K562 (cell line): ENCODE measurements at regions not wholly inside any gene's neighbourhood (a gene's known extent, or its start where the extent isn't known, plus 50 kb on each side); places are given as distances from the start of the nearest gene placed in this dataset.

Experiments used
- CCNT2 ChIP-seq: IDR thresholded peaks from 2 replicates; pipeline ENCODE4 v1.6.1; 2011; ENCODE audit warnings: borderline replicate concordance, low read depth, mild to moderate bottlenecking, moderate library complexity, mixed read lengths, low read length; ENCODE audit not compliant: insufficient read length; ENCODE audit errors: extremely low read depth
- DIDO1 ChIP-seq: fragments of 450-650 bp; IDR thresholded peaks from 2 replicates; pipeline ENCODE4 v1.6.1; 2016; ENCODE audit warnings: low read depth, missing biosample characterization, missing genetic modification characterization
- DMBX1 ChIP-seq: fragments of 250-450 bp; sonication (Bioruptor Pico); IDR thresholded peaks from 2 replicates; pipeline ENCODE4 v1.8.0; 2022; ENCODE audit warnings: inconsistent platforms, mild to moderate bottlenecking, moderate library complexity, borderline replicate concordance
- HMBOX1 ChIP-seq: sonication (generic); IDR thresholded peaks from 2 replicates; pipeline ENCODE4 v1.6.1; 2016
- HMG20A ChIP-seq: fragments of 450-650 bp; formaldehyde crosslinking; conservative IDR thresholded peaks from 2 replicates; pipeline ENCODE4 v1.4.0; 2020; ENCODE audit warnings: mild to moderate bottlenecking, mixed read lengths
- HOXB6 ChIP-seq: fragments of 250-450 bp; sonication (Bioruptor Pico); IDR thresholded peaks from 2 replicates; pipeline ENCODE4 v1.5.1; 2022; ENCODE audit warnings: mild to moderate bottlenecking, borderline replicate concordance
- KLF6 ChIP-seq: fragments of 250-450 bp; sonication (Bioruptor Pico); IDR thresholded peaks from 2 replicates; pipeline ENCODE4 v1.4.0; 2020; ENCODE audit warnings: mild to moderate bottlenecking, moderate library complexity, borderline replicate concordance
- SETDB1 ChIP-seq: IDR thresholded peaks from one replicate; pipeline ENCODE4 v1.6.1; 2012; ENCODE audit warnings: low read length, control low read depth, inconsistent platforms
- SMAD4 ChIP-seq: fragments of 250-450 bp; sonication (Bioruptor Pico); conservative IDR thresholded peaks from 2 replicates; pipeline ENCODE4 v1.8.0; 2021; ENCODE audit warnings: inconsistent platforms, mild to moderate bottlenecking, moderate library complexity
- SNIP1 ChIP-seq: fragments of 450-650 bp; IDR thresholded peaks from 2 replicates; pipeline ENCODE4 v1.7.1; 2017; ENCODE audit warnings: low read depth, mild to moderate bottlenecking
- VEZF1 ChIP-seq: fragments of 200-800 bp; sonication (Bioruptor generic); IDR thresholded peaks from 2 replicates; pipeline ENCODE4 v1.6.1; 2017; ENCODE audit warnings: missing genetic modification characterization, missing compliant biosample characterization
- XRCC5 ChIP-seq: fragments of 200-400 bp; formaldehyde crosslinking; IDR thresholded peaks from 2 replicates; pipeline ENCODE4 v1.6.1; 2017; ENCODE audit warnings: low read depth, mild to moderate bottlenecking, low read length
- ZBTB7A ChIP-seq: IDR thresholded peaks from 2 replicates; pipeline ENCODE4 v1.6.1; 2011; ENCODE audit warnings: low read depth, mild to moderate bottlenecking, low read length, moderate library complexity, borderline replicate concordance; ENCODE audit not compliant: control insufficient read depth
- ZNF668 ChIP-seq: fragments of 250-450 bp; sonication (Bioruptor Pico); IDR thresholded peaks from 2 replicates; pipeline ENCODE4 v1.8.0; 2022; ENCODE audit warnings: mild to moderate bottlenecking, inconsistent platforms
- TF ChIP-seq, protein P1 (sequence below): fragments of 250-450 bp; sonication (Bioruptor Pico); IDR thresholded peaks from 2 replicates; pipeline ENCODE4 v1.5.0; 2021
- TF ChIP-seq, protein P2 (sequence below): fragments of 450-650 bp; formaldehyde crosslinking; IDR thresholded peaks from 2 replicates; pipeline ENCODE4 v1.4.0; 2020; ENCODE audit warnings: mild to moderate bottlenecking, moderate library complexity
- TF ChIP-seq, protein P3 (sequence below), 2 experiments: fragments of 200-800 bp in 1 of 2; sonication (Bioruptor generic) in 1 of 2; sonication (generic) in 1 of 2; formaldehyde crosslinking in 1 of 2; IDR thresholded peaks in 1 of 2; conservative IDR thresholded peaks in 1 of 2; 2 replicates each; pipeline versions ENCODE4 v1.5.0 to v1.6.1; 2016 to 2020; ENCODE audit warnings: missing compliant biosample characterization in 1 of 2, missing genetic modification characterization in 1 of 2, missing genetic modification reagents in 1 of 2

GRCh38 chr6:28838289-28838633, 85.5 kb downstream of the TRIM27 start (continued):
- TF ChIP-seq HMBOX1 (no peak), SETDB1 (no peak), HOXB6 (CRISPR knock-in tag) (no peak), XRCC5 (no peak), SMAD4 (CRISPR knock-in tag) (no peak; the same call in 1 of the 2 replicates), ZNF668 (CRISPR knock-in tag) (peak; percentile 28), VEZF1 (peak; percentile 71), DIDO1 (no peak; the same call in 1 of the 2 replicates), KLF6 (CRISPR knock-in tag) (0 out of 2 replicates have a peak, but pooled peaks have one; percentile 52), SNIP1 (0 out of 2 replicates have a peak, but pooled peaks have one; percentile 32), ZBTB7A (no peak), DMBX1 (CRISPR knock-in tag) (peak; percentile 70; the same call in 1 of the 2 replicates), CCNT2 (no peak), HMG20A (CRISPR knock-in tag) (no peak)
- TF ChIP-seq, protein P1, sequence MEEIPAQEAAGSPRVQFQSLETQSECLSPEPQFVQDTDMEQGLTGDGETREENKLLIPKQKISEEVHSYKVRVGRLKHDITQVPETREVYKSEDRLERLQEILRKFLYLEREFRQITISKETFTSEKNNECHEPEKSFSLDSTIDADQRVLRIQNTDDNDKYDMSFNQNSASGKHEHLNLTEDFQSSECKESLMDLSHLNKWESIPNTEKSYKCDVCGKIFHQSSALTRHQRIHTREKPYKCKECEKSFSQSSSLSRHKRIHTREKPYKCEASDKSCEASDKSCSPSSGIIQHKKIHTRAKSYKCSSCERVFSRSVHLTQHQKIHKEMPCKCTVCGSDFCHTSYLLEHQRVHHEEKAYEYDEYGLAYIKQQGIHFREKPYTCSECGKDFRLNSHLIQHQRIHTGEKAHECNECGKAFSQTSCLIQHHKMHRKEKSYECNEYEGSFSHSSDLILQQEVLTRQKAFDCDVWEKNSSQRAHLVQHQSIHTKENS: no peak
- TF ChIP-seq, protein P2, sequence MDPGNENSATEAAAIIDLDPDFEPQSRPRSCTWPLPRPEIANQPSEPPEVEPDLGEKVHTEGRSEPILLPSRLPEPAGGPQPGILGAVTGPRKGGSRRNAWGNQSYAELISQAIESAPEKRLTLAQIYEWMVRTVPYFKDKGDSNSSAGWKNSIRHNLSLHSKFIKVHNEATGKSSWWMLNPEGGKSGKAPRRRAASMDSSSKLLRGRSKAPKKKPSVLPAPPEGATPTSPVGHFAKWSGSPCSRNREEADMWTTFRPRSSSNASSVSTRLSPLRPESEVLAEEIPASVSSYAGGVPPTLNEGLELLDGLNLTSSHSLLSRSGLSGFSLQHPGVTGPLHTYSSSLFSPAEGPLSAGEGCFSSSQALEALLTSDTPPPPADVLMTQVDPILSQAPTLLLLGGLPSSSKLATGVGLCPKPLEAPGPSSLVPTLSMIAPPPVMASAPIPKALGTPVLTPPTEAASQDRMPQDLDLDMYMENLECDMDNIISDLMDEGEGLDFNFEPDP (CRISPR knock-in tag): no peak
- TF ChIP-seq, protein P3, sequence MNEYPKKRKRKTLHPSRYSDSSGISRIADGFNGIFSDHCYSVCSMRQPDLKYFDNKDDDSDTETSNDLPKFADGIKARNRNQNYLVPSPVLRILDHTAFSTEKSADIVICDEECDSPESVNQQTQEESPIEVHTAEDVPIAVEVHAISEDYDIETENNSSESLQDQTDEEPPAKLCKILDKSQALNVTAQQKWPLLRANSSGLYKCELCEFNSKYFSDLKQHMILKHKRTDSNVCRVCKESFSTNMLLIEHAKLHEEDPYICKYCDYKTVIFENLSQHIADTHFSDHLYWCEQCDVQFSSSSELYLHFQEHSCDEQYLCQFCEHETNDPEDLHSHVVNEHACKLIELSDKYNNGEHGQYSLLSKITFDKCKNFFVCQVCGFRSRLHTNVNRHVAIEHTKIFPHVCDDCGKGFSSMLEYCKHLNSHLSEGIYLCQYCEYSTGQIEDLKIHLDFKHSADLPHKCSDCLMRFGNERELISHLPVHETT (CRISPR knock-in tag; conservative IDR thresholded peaks at IDR 0.05 in 1 of 2, IDR thresholded peaks at IDR 0.05 in 1 of 2): 0 out of 4 replicates have a peak, but pooled peaks of 1 of the 2 experiments have one; percentile 46
